ENCODE measurements at regions not wholly inside any gene's neighbourhood (a gene's known extent, or its start where the extent isn't known, plus 50 kb on each side); places are given as distances from the start of the nearest gene placed in this dataset.

GRCh38 chr6:9458424-9458823 is 956.5 kb downstream of the TFAP2A start:
- no peak for DNase-seq
- no peak for TF ChIP-seq GATA1 (IDR thresholded peaks at IDR 0.05; ENCODE audit: low read depth, low read length)
- no peak for TF ChIP-seq POLR2A (IDR thresholded peaks at IDR 0.05; ENCODE audit: low read length)

- TF ChIP-seq POLR2A (IDR thresholded peaks at IDR 0.05; ENCODE audit: low read length) = no peak
- TF ChIP-seq GATA1 (IDR thresholded peaks at IDR 0.05; ENCODE audit: low read depth, low read length) = no peak
Observed at GRCh38 chr6:9455864-9456658, 958.8 kb downstream of the TFAP2A start.

DNA sequence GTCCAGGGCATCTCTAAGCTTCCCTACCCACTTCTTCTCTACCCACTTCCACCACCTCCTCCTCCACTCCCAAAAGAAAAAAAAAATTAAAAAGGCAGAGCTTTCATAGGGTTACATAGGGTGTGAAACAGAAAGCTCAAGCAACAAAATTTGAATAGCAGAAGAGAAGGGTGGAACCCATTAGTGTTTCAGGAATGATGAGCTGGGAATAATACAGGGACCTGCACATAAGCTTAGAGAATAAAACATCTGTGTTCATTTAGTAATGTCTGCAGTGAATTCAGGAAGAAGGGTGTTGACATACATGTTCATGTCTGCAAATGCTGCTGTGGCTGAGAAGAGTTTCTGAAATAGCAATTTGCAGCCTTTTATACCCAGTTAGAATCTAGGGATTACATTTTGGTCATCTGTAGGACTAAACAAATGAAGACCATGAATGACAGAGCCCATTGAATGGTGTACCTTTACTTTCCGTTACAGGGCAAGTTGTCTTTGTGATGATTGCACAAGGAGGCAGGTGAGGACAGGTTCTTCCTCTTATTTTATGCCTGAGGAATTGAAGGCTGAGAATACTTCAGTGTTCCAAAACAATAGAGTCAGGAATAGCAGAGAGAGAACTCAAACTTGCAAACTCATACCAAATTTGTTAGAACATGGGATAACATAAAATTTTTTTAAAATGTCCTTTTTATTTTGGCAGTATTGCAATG is 975.1 kb downstream of the TFAP2A start:
- no peak for DNase-seq
- TF ChIP-seq POLR2A (IDR thresholded peaks at IDR 0.05; ENCODE audit: low read length) (no peak), GATA1 (IDR thresholded peaks at IDR 0.05; ENCODE audit: low read depth, low read length) (no peak)

More at GRCh38 chr6:9455864-9456658, 958.8 kb downstream of the TFAP2A start:
- DNase-seq = no peak

GRCh38 chr6:9437836-9438235 is 977.0 kb downstream of the TFAP2A start:
- no peak for DNase-seq
- TF ChIP-seq POLR2A (IDR thresholded peaks at IDR 0.05; ENCODE audit: low read length) = no peak
- no peak for TF ChIP-seq GATA1 (IDR thresholded peaks at IDR 0.05; ENCODE audit: low read depth, low read length)

DNA sequence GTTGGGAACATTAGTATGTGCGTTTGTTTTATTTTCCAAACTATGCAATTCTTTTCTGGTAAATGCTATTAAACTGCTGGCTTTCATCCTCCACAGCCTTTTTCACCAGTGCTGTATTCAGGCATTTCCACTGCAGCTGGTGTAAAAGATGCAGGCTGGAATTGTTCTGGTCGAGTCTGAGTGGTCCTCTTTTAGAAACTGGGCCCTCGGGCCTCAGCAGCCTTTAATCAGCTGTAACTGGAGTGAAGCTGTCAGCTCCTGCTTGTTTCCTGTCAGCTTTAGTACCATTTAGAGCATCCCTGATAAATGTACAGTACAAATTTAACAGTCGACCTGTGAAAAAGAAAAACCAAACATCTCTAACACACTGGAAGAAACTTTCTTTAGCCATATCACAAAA is 979.6 kb downstream of the TFAP2A start:
- DNase-seq = no peak
- TF ChIP-seq POLR2A (IDR thresholded peaks at IDR 0.05; ENCODE audit: low read length) (no peak), GATA1 (IDR thresholded peaks at IDR 0.05; ENCODE audit: low read depth, low read length) (no peak)

DNA sequence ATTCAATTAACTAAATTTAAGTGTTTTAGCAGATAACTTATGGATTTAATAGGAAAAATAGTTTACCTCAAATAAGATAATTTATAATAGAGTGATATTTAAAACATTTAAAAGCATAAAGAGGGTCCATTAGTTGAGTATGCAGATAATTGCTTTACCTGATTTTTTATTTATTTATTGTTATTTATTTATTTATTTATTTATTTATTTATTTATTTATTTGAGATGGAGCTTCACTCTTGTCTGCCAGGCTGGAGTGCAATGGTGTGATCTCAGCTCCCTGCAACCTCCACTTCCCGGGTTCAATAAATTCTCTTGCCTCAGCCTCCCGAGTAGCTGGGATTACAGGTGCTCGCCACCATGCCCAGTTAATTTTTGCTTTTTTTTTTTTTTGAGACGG is 982.9 kb downstream of the TFAP2A start:
- DNase-seq = no peak
- TF ChIP-seq GATA1 (IDR thresholded peaks at IDR 0.05; ENCODE audit: low read depth, low read length) (no peak), POLR2A (IDR thresholded peaks at IDR 0.05; ENCODE audit: low read length) (no peak)

DNA sequence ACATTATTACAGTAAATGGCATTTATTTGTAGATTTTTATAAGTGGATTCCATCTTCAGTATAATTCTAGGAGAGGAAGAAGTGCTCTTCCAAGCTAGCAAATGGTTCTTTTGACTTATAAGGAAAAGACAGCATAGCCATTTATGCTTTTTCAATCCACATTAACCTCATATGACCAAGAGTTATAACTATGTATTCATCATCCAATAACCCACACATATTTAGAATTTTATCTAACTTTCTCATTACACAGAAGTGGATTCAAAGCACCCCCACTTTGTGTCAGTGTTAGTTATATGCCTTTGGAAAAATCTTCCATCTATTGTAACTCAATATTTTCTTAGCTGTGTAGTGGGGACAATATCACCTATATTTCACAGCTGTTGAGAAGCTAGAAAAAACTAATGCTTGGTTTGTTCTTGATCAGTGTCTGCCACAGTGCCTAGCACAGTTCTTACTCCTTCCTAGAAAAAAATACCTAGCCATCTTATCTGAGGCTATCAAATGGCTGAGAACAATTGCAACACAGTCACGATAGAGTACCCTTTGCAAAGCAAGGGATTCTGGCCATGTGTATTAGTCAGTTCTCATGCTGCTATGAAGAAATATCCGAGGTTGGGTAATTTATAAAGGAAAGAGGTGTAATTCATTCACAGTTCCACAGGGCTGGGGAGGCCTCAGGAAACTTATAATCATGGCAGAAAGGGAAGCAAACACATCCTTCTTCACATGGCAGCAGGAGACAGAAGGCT is 986.3 kb downstream of the TFAP2A start:
- TF ChIP-seq POLR2A (IDR thresholded peaks at IDR 0.05; ENCODE audit: low read length) (no peak), GATA1 (IDR thresholded peaks at IDR 0.05; ENCODE audit: low read depth, low read length) (no peak)
- DNase-seq = no peak

DNA sequence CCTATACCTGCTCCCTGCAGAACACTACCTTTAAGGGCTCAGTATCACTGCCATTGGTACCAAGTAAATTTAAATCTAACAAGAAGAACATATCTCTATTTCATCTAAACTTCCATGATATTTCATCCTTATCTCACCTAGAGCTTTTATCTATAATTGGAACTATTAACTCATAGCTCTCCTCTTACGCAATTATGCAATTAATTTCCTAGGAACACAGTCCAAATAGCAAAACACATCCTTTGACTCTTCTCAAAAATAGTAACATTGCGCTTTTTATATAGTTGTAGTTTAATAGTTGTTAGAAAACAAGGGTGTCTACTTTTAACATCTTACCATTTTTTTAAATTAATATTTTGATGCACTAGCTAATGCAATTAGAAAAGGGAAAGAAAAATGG is 986.8 kb upstream of the SLC35B3 start:
- no peak for TF ChIP-seq GATA1 (IDR thresholded peaks at IDR 0.05; ENCODE audit: low read depth, low read length)
- TF ChIP-seq POLR2A (IDR thresholded peaks at IDR 0.05; ENCODE audit: low read length) = no peak
- DNase-seq = no peak

GRCh38 chr6:9420316-9421015 is 985.1 kb upstream of the SLC35B3 start:
- no peak for DNase-seq

DNA sequence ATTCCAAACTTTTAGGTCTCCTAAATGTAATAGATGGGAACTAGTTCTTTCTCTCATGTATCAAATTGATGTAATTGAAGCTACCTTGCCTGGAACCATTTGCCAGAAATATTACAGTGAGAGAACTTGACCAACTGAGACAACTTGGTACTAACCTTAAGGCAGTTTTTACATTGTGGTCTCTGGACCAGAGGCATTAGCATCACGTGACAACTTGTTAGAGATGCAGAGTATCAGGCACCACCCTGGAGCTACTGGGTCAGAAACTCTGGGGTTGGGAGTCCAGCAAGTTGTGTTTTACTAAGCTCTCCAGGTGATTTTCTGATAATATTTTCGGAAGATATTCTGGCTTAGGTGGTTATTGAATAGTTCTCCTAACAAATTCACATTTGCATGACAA is 982.1 kb upstream of the SLC35B3 start:
- no peak for TF ChIP-seq GATA1 (IDR thresholded peaks at IDR 0.05; ENCODE audit: low read depth, low read length)
- TF ChIP-seq POLR2A (IDR thresholded peaks at IDR 0.05; ENCODE audit: low read length) = no peak
- DNase-seq = no peak

More at GRCh38 chr6:9420316-9421015, 985.1 kb upstream of the SLC35B3 start:
- TF ChIP-seq GATA1 (IDR thresholded peaks at IDR 0.05; ENCODE audit: low read depth, low read length) = no peak

- DNase-seq = peak; percentile 7 to 36
- TF ChIP-seq POLR2A (IDR thresholded peaks at IDR 0.05; ENCODE audit: low read length) = no peak
- no peak for TF ChIP-seq GATA1 (IDR thresholded peaks at IDR 0.05; ENCODE audit: low read depth, low read length)
Observed at GRCh38 chr6:9412951-9413559, 977.7 kb upstream of the SLC35B3 start.

DNA sequence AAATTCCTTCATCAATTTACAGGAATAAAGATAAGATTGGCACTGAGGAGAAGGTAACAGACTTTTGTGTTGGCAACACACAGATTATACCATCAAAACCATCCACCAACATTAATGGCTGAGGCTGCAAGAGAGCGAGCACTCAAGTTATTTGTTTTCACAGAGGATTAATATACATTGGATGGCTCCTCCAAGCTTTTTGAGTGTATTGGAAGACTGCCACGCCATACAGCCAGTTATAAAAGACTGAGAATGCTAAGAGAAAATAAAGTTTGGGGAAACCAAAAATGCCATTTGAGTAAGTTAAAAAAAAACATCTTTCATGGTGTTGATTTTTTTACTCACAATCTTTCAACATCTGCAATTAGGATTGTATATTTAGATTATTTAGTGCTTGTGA is 973.8 kb upstream of the SLC35B3 start:
- TF ChIP-seq GATA1 (IDR thresholded peaks at IDR 0.05; ENCODE audit: low read depth, low read length) (no peak), POLR2A (IDR thresholded peaks at IDR 0.05; ENCODE audit: low read length) (no peak)
- no peak for DNase-seq

DNA sequence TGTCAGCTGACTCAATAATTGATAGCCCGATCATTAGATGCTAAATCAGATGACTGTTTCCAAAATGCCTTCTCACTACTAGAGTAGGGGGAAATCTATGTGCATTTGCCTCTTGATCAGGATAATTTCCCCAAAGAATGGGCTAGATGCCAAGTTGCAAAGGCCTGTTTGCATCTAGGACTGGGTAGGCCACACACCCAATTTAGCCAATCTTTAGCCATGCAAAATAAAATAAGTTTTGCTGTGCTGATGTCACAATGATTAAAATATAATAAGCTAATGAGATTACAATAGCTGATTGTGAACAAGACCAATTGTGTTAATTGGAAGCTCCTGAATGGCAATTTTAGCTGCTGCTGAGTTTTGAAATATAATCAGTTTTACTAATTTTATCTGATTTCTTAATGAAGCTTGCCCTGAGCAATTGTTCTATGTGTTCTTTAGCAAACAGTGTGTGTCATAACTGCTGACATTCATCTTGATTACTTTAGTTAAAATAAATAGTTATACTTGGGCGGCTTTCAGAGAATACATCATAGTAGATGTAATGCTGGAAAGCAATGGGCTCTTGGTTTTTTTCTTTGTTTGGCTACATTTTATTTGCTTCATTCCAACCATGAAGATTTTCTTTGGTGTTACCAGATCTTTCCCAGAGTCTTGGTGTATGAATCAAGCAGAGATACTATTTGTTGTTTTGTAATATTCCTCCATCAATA is 973.2 kb upstream of the SLC35B3 start:
- no peak for DNase-seq

More for the DNA sequence above, 973.2 kb upstream of the SLC35B3 start:
- TF ChIP-seq GATA1 (IDR thresholded peaks at IDR 0.05; ENCODE audit: low read depth, low read length) = no peak
- TF ChIP-seq POLR2A (IDR thresholded peaks at IDR 0.05; ENCODE audit: low read length) = no peak
